Inferior parietal cortex (tissue), 1 donor: ENCODE measurements at regions not wholly inside any gene's neighbourhood (a gene's known extent, or its start where the extent isn't known, plus 50 kb on each side); places are given as distances from the start of the nearest gene placed in this dataset.
"Not testable (repeated sequence)": the region's sequence is repeated elsewhere in the genome, so short reads cannot be mapped to it uniquely, and the experiment has no call there.

Experiments
- DNase-seq: peaks from one replicate; pipeline ENCODE4 v3.0.0-alpha.2; 2016; ENCODE audit errors: extremely low spot score

GRCh38 chr2:64876137-64876647 lies 113.0 kb upstream of the SLC1A4 start:
- DNase-seq: no peak

- DNase-seq: no peak
These were observed 109.5 kb upstream of the SLC1A4 start for GRCh38 chr2:64879745-64880144.

- DNase-seq: no peak
These were observed 108.8 kb upstream of the SLC1A4 start for GRCh38 chr2:64880193-64880951.

- no peak for DNase-seq
These were observed 108.1 kb upstream of the SLC1A4 start for GRCh38 chr2:64881037-64881492.

GRCh38 chr2:64887565-64887964 lies 101.6 kb upstream of the SLC1A4 start:
- DNase-seq: no peak

GRCh38 chr2:64888591-64889309 lies 100.4 kb upstream of the SLC1A4 start:
- DNase-seq: no peak

- no peak for DNase-seq
These were observed 99.4 kb upstream of the SLC1A4 start for GRCh38 chr2:64889803-64890202.

- not testable (repeated sequence) for DNase-seq
These were observed 92.6 kb upstream of the SLC1A4 start for GRCh38 chr2:64896572-64896971.

- DNase-seq: no peak
These were observed 89.9 kb upstream of the SLC1A4 start for GRCh38 chr2:64899081-64899865.

GRCh38 chr2:64899876-64900275 lies 89.3 kb upstream of the SLC1A4 start:
- DNase-seq: not testable (repeated sequence)

GRCh38 chr2:64904413-64905329 lies 84.5 kb upstream of the SLC1A4 start:
- no peak for DNase-seq

- DNase-seq: no peak
These were observed 83.7 kb upstream of the SLC1A4 start for GRCh38 chr2:64905338-64906024.

- no peak for DNase-seq
These were observed 82.2 kb upstream of the SLC1A4 start for GRCh38 chr2:64906853-64907536.

GRCh38 chr2:64908406-64908805 lies 80.8 kb upstream of the SLC1A4 start:
- DNase-seq: no peak

- DNase-seq: no peak
These were observed 78.7 kb upstream of the SLC1A4 start for GRCh38 chr2:64910523-64910922.

- no peak for DNase-seq
These were observed 78.2 kb upstream of the SLC1A4 start for GRCh38 chr2:64910972-64911433.

- DNase-seq: no peak
These were observed 75.8 kb upstream of the SLC1A4 start for GRCh38 chr2:64913357-64913869.

GRCh38 chr2:64914247-64914646 lies 75.0 kb upstream of the SLC1A4 start:
- no peak for DNase-seq

- no peak for DNase-seq
These were observed 74.3 kb upstream of the SLC1A4 start for GRCh38 chr2:64914735-64915509.
